ENCODE measurements at regions not wholly inside any gene's neighbourhood (a gene's known extent, or its start where the extent isn't known, plus 50 kb on each side); places are given as distances from the start of the nearest gene placed in this dataset.
"Not testable (repeated sequence)": the region's sequence is repeated elsewhere in the genome, so short reads cannot be mapped to it uniquely, and the experiment has no call there.

GRCh38 chr9:78982849-78983248 lies 588.9 kb upstream of the TLE4 start:
- Histone ChIP-seq H3K4me3 (no peak overlapping the region), H3K36me3 (no peaks in the 10 kb centered on the region), H3K4me1 (no peaks in the 10 kb centered on the region), H3K27me3 (no peaks in the 10 kb centered on the region), H3K9me3 (no peaks in the 10 kb centered on the region), H3K27ac (no peak overlapping the region)
- no peak for TF ChIP-seq POLR2AphosphoS5 (IDR thresholded peaks at IDR 0.05)
- no peak for TF ChIP-seq CTCF (IDR thresholded peaks at IDR 0.05)
- TF ChIP-seq POLR2A (IDR thresholded peaks at IDR 0.05), result no peak
- no peak for DNase-seq (ENCODE audit: low spot score in 2 of 2)
- intact Hi-C loops (cut with DNase I; ENCODE audit: low total_unique reads), result no loop called here

DNA sequence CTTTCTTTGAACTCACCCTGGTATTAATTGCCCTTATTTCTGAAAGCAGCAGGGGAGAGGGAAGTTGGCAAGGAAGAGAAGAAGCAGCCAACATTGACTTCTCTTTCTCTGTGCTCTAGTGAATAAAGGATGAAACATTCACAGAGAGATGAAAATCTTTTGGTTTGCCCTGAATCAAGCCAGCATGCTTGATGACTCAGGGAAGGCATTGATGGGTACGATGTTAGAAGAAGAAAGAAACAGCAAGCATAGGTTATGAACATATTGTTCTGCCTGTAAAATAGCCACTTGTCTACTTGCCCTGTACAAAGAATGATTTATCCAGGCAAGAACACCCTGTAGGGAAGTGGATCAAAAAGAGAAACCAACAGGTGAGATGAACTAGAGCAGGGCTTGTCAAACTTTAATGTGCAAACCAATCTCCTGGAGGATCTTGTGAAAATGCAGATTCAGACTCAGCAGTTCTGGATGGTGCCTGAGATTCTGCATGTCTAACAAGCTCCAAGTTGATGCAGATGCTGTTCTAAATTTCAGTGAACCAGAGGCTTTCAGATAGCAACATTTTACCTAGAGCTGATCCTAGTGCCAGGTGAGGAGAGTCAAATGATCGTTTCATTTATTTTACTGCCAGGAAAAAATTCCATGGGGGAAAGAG lies 586.6 kb upstream of the TLE4 start:
- H3K27me3 ChIP-seq, result no peaks in the 10 kb centered on the region
- no peak overlapping the region for H3K27ac ChIP-seq
- no peaks in the 10 kb centered on the region for H3K36me3 ChIP-seq
- H3K4me1 ChIP-seq, result no peaks in the 10 kb centered on the region
- intact Hi-C loops (cut with DNase I; ENCODE audit: low total_unique reads), result no loop called here
- TF ChIP-seq POLR2A (IDR thresholded peaks at IDR 0.05), result no peak
- TF ChIP-seq CTCF (IDR thresholded peaks at IDR 0.05), result no peak
- TF ChIP-seq POLR2AphosphoS5 (IDR thresholded peaks at IDR 0.05), result no peak
- no peak overlapping the region for H3K4me3 ChIP-seq
- DNase-seq (ENCODE audit: low spot score in 2 of 2), result no peak
- no peaks in the 10 kb centered on the region for H3K9me3 ChIP-seq

- no peak overlapping the region for H3K27ac ChIP-seq
- TF ChIP-seq CTCF (IDR thresholded peaks at IDR 0.05), result no peak
- TF ChIP-seq POLR2A (IDR thresholded peaks at IDR 0.05), result no peak
- TF ChIP-seq POLR2AphosphoS5 (IDR thresholded peaks at IDR 0.05), result no peak
- intact Hi-C loops (cut with DNase I; ENCODE audit: low total_unique reads), result no loop called here
Measured at GRCh38 chr9:78986446-78986845, 585.3 kb upstream of the TLE4 start.

DNA sequence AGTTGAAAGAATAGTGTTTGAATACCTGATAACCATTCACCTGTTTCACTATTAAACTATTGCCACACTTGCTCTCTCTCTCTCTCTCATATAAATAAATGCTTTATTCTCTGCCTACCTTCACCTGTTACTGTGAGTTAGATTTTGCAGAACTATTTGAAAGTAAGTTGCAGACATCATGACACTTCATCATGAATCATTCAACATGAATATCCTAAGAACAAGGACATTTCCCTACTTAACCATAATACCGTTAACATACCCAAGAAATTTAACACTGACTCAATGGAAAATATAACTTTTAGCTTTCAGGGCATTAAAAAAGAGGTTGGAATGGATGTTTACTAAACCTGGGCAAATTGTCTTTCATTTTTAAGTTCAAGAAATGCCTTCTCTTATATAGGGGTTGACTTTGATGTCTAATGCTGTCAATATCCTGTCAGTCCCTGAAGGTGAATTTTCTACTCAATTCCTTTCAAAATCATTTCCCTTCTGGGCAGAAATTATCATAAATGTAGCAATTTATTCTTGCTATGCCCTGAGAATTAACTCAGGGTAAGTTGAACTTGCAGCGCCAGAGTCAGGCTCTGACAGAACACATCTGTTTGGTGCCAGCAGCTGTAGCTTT lies 582.6 kb upstream of the TLE4 start:
- no peak overlapping the region for H3K4me3 ChIP-seq
- intact Hi-C loops (cut with DNase I; ENCODE audit: low total_unique reads), result no loop called here
- TF ChIP-seq CTCF (IDR thresholded peaks at IDR 0.05) (no peak), POLR2A (IDR thresholded peaks at IDR 0.05) (no peak), POLR2AphosphoS5 (IDR thresholded peaks at IDR 0.05) (no peak)
- no peaks in the 10 kb centered on the region for H3K9me3 ChIP-seq
- DNase-seq (ENCODE audit: low spot score in 2 of 2), result no peak
- H3K27me3 ChIP-seq, result no peaks in the 10 kb centered on the region
- no peaks in the 10 kb centered on the region for H3K36me3 ChIP-seq
- H3K27ac ChIP-seq, result no peak overlapping the region
- no peaks in the 10 kb centered on the region for H3K4me1 ChIP-seq

More at GRCh38 chr9:78986446-78986845, 585.3 kb upstream of the TLE4 start:
- no peaks in the 10 kb centered on the region for H3K27me3 ChIP-seq
- no peak for DNase-seq (ENCODE audit: low spot score in 2 of 2)
- no peak overlapping the region for H3K4me3 ChIP-seq
- no peaks in the 10 kb centered on the region for H3K36me3 ChIP-seq
- no peaks in the 10 kb centered on the region for H3K4me1 ChIP-seq
- no peaks in the 10 kb centered on the region for H3K9me3 ChIP-seq

GRCh38 chr9:78994471-78994870 lies 577.3 kb upstream of the TLE4 start:
- DNase-seq (ENCODE audit: low spot score in 2 of 2), result no peak
- H3K4me3 ChIP-seq, result no peak overlapping the region
- no peak for TF ChIP-seq POLR2A (IDR thresholded peaks at IDR 0.05)
- TF ChIP-seq CTCF (IDR thresholded peaks at IDR 0.05), result no peak
- TF ChIP-seq POLR2AphosphoS5 (IDR thresholded peaks at IDR 0.05), result no peak
- intact Hi-C loops (cut with DNase I; ENCODE audit: low total_unique reads), result no loop called here
- H3K27ac ChIP-seq, result no peak overlapping the region
- no peaks in the 10 kb centered on the region for H3K9me3 ChIP-seq
- no peaks in the 10 kb centered on the region for H3K36me3 ChIP-seq
- H3K27me3 ChIP-seq, result no peaks in the 10 kb centered on the region
- H3K4me1 ChIP-seq, result no peaks in the 10 kb centered on the region

DNA sequence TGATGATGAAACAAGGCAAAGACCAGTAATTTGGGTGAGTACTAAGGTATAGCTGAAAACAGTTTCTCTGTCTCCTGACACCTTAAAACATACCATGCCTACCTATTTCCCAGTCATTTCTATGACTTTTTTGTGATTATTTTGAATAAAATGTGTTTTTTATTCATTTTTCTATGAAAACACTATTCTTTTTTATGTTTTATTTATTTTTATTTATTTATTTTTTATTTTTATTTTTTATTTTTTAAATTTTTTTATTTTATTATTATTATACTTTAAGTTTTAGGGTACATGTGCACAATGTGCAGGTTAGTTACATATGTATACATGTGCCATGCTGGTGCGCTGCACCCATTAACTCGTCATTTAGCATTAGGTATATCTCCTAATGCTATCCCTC lies 576.8 kb upstream of the TLE4 start:
- H3K9me3 ChIP-seq; intact Hi-C loops (cut with DNase I; ENCODE audit: low total_unique reads); H3K4me3 ChIP-seq: not testable (repeated sequence)

More for the DNA sequence above, 576.8 kb upstream of the TLE4 start:
- not testable (repeated sequence) for H3K27me3 ChIP-seq; H3K36me3 ChIP-seq; DNase-seq (ENCODE audit: low spot score in 2 of 2); H3K4me1 ChIP-seq; H3K27ac ChIP-seq

Measured in breast epithelium (tissue), 4 donors.